ENCODE measurements at regions not wholly inside any gene's neighbourhood (a gene's known extent, or its start where the extent isn't known, plus 50 kb on each side); places are given as distances from the start of the nearest gene placed in this dataset.

DNA sequence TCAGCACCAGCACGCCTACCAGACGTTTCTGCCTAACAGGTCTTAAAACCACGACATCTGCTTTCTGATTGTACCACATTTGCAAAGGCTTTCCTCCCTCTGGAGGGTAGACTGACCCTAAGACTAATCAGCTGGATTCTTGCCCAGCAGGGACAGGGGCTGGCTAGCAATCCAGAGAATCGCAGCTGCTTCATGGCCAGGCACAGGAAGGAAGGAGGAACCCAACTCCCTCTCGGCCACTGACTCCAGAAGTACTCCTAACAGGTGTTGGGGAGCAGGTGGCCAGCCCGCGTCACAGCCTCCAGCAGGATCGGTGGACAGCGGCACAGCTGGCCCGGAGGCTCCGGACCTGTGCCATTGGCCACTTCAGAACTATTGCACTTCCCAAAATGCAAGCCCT lies 180.8 kb downstream of the NPHP4 start:
- TF ChIP-seq CTCF (IDR thresholded peaks at IDR 0.05 in 4 of 5, conservative IDR thresholded peaks at IDR 0.05 in 1 of 5) (no peak), POLR2A (IDR thresholded peaks at IDR 0.05) (no peak)

Data from gastrocnemius medialis (tissue), 4 donors.